Stimulated activated CD4-positive, alpha-beta T cell treated with anti-CD3 and anti-CD28 coated beads, Interleukin-12 subunit alpha, Interleukin-12 subunit beta, amount 100 ng/mL, for 24 hours (primary cell): ENCODE measurements at regions not wholly inside any gene's neighbourhood (a gene's known extent, or its start where the extent isn't known, plus 50 kb on each side); places are given as distances from the start of the nearest gene placed in this dataset.
"Not testable (repeated sequence)": the region's sequence is repeated elsewhere in the genome, so short reads cannot be mapped to it uniquely, and the experiment has no call there.

Experiments
- DNase-seq, 2 experiments: peaks; one replicate each; pipeline ENCODE4 v3.0.0-alpha.2; 2020; ENCODE audit warnings: low read depth in 2 of 2

- no peak for DNase-seq
These were observed 852.7 kb upstream of the FRG1 start for GRCh38 chr4:189087971-189088370.

GRCh38 chr4:189088780-189089179, 851.9 kb upstream of the FRG1 start:
- DNase-seq = no peak

GRCh38 chr4:189090174-189090814, 850.4 kb upstream of the FRG1 start:
- DNase-seq = no peak

- no peak for DNase-seq
These were observed 848.1 kb upstream of the FRG1 start for GRCh38 chr4:189092581-189092980.

- DNase-seq = no peak
These were observed 844.6 kb upstream of the FRG1 start for GRCh38 chr4:189096108-189096507.

- DNase-seq = no peak
These were observed 844.0 kb upstream of the FRG1 start for GRCh38 chr4:189096717-189097116.

- no peak for DNase-seq
These were observed 841.6 kb upstream of the FRG1 start for GRCh38 chr4:189098932-189099696.

- no peak for DNase-seq
These were observed 827.2 kb upstream of the FRG1 start for GRCh38 chr4:189113389-189113888.

GRCh38 chr4:189117426-189117825, 823.2 kb upstream of the FRG1 start:
- no peak for DNase-seq

- DNase-seq = no peak
These were observed 819.3 kb upstream of the FRG1 start for GRCh38 chr4:189121336-189121735.

GRCh38 chr4:189124149-189124758, 816.4 kb upstream of the FRG1 start:
- no peak for DNase-seq

- no peak for DNase-seq
These were observed 815.9 kb upstream of the FRG1 start for GRCh38 chr4:189124791-189125190.

GRCh38 chr4:189126040-189126439, 814.6 kb upstream of the FRG1 start:
- no peak for DNase-seq

GRCh38 chr4:189128341-189128740, 812.3 kb upstream of the FRG1 start:
- DNase-seq = no peak

- DNase-seq = no peak
These were observed 811.5 kb upstream of the FRG1 start for GRCh38 chr4:189129044-189129694.

GRCh38 chr4:189131118-189131517, 809.6 kb upstream of the FRG1 start:
- no peak for DNase-seq

GRCh38 chr4:189136462-189136861, 804.2 kb upstream of the FRG1 start:
- DNase-seq = no peak

- no peak for DNase-seq
These were observed 797.3 kb upstream of the FRG1 start for GRCh38 chr4:189143263-189143952.

GRCh38 chr4:189147005-189147929, 793.4 kb upstream of the FRG1 start:
- DNase-seq = no peak

GRCh38 chr4:189155083-189155482, 785.6 kb upstream of the FRG1 start:
- DNase-seq = not testable (repeated sequence)
